H9 (cell line): ENCODE measurements at regions not wholly inside any gene's neighbourhood (a gene's known extent, or its start where the extent isn't known, plus 50 kb on each side); places are given as distances from the start of the nearest gene placed in this dataset.

ENCODE experiments used
- DNase-seq: peaks from one replicate; pipeline ENCODE4 v3.0.0-alpha.2; 2017
- H2AFZ ChIP-seq: one replicate; pipeline ENCODE4 v1.6.1; 2013; ENCODE audit warnings: mild to moderate bottlenecking, low read length, control low read depth, moderate library complexity
- H2AK5ac ChIP-seq: 2 replicates; pipeline ENCODE4 v1.6.1; 2013; ENCODE audit warnings: low read length, control low read depth, mixed read lengths; ENCODE audit not compliant: insufficient read length
- H2BK120ac ChIP-seq: one replicate; pipeline ENCODE4 v1.6.1; 2013; ENCODE audit warnings: low read depth, mild to moderate bottlenecking, low read length, control low read depth, inconsistent platforms; ENCODE audit not compliant: poor library complexity, severe bottlenecking
- H2BK12ac ChIP-seq: 2 replicates; pipeline ENCODE4 v1.6.1; 2013; ENCODE audit warnings: low read length, control low read depth, mixed read lengths, low read depth; ENCODE audit not compliant: insufficient read length
- H2BK15ac ChIP-seq: 2 replicates; pipeline ENCODE4 v1.6.1; 2013; ENCODE audit warnings: low read depth, low read length, control low read depth
- H2BK20ac ChIP-seq: one replicate; pipeline ENCODE4 v1.6.1; 2013; ENCODE audit warnings: low read depth, mild to moderate bottlenecking, low read length, control low read depth, inconsistent platforms; ENCODE audit not compliant: poor library complexity, severe bottlenecking
- H2BK5ac ChIP-seq: 2 replicates; pipeline ENCODE4 v1.6.1; 2013; ENCODE audit warnings: low read length, control low read depth, mixed read lengths; ENCODE audit not compliant: insufficient read length
- H3K14ac ChIP-seq: 2 replicates; pipeline ENCODE4 v1.6.1; 2013; ENCODE audit warnings: low read length, control low read depth; ENCODE audit not compliant: insufficient read depth
- H3K18ac ChIP-seq: 2 replicates; pipeline ENCODE4 v1.6.1; 2013; ENCODE audit warnings: low read depth, mild to moderate bottlenecking, mixed read lengths, low read length, control low read depth; ENCODE audit not compliant: insufficient read length
- H3K23ac ChIP-seq: 2 replicates; pipeline ENCODE4 v1.6.1; 2013; ENCODE audit warnings: low read length, control low read depth, mixed read lengths, low read depth; ENCODE audit not compliant: insufficient read length
- H3K23me2 ChIP-seq: 2 replicates; pipeline ENCODE4 v1.6.1; 2013; ENCODE audit warnings: low read depth, mild to moderate bottlenecking, mixed read lengths, low read length, control low read depth; ENCODE audit not compliant: insufficient read length, poor library complexity, severe bottlenecking
- H3K27ac ChIP-seq: 2 replicates; pipeline ENCODE4 v1.5.1; 2013; ENCODE audit warnings: low read length, control low read depth, mixed read lengths, low read depth; ENCODE audit not compliant: insufficient read length
- H3K27me3 ChIP-seq: 2 replicates; pipeline ENCODE4 v1.6.1; 2013; ENCODE audit warnings: low read length, control low read depth, inconsistent platforms; ENCODE audit not compliant: insufficient read depth
- H3K4ac ChIP-seq: 2 replicates; pipeline ENCODE4 v1.6.1; 2013; ENCODE audit warnings: low read depth, mild to moderate bottlenecking, control low read depth, inconsistent platforms, low read length, moderate library complexity
- H3K4me1 ChIP-seq: 2 replicates; pipeline ENCODE4 v1.6.1; 2013; ENCODE audit warnings: low read length, control low read depth, inconsistent platforms; ENCODE audit not compliant: insufficient read depth
- H3K4me2 ChIP-seq: 2 replicates; pipeline ENCODE4 v1.6.1; 2013; ENCODE audit warnings: low read length, control low read depth, mixed read lengths; ENCODE audit not compliant: insufficient read length, insufficient read depth
- H3K56ac ChIP-seq: 2 replicates; pipeline ENCODE4 v1.6.1; 2013; ENCODE audit warnings: low read depth, mild to moderate bottlenecking, mixed read lengths, low read length, control low read depth; ENCODE audit not compliant: insufficient read length
- H3K79me1 ChIP-seq: 2 replicates; pipeline ENCODE4 v1.6.1; 2013; ENCODE audit warnings: low read depth, mild to moderate bottlenecking, moderate library complexity, low read length, control low read depth, inconsistent platforms; ENCODE audit not compliant: insufficient read depth, poor library complexity, severe bottlenecking
- H3K79me2 ChIP-seq: 2 replicates; pipeline ENCODE4 v1.6.1; 2013; ENCODE audit warnings: low read length, control low read depth, inconsistent platforms; ENCODE audit not compliant: insufficient read depth
- H3K9ac ChIP-seq: 2 replicates; pipeline ENCODE4 v1.6.1; 2013; ENCODE audit warnings: low read length, control low read depth, mixed read lengths; ENCODE audit not compliant: insufficient read length; ENCODE audit errors: extremely low read depth
- H3K9me3 ChIP-seq: one replicate; pipeline ENCODE4 v1.6.1; 2013; ENCODE audit warnings: low read depth, low read length, inconsistent platforms; ENCODE audit not compliant: control insufficient read depth
- H3T11ph ChIP-seq: one replicate; pipeline ENCODE4 v1.6.1; 2013; ENCODE audit warnings: mild to moderate bottlenecking, low read length, control low read depth, inconsistent platforms
- H4K20me1 ChIP-seq: one replicate; pipeline ENCODE4 v1.6.1; 2013; ENCODE audit not compliant: control insufficient read depth, insufficient read length, insufficient read depth
- H4K5ac ChIP-seq: 2 replicates; pipeline ENCODE4 v1.6.1; 2013; ENCODE audit warnings: low read depth, mild to moderate bottlenecking, mixed read lengths, low read length, control low read depth; ENCODE audit not compliant: insufficient read length
- H4K8ac ChIP-seq: replicated peaks from 2 replicates; pipeline ENCODE4 v1.6.1; 2013; ENCODE audit warnings: low read length, control low read depth, mixed read lengths, low read depth; ENCODE audit not compliant: insufficient read length
- H4K91ac ChIP-seq: 2 replicates; pipeline ENCODE4 v1.6.1; 2013; ENCODE audit warnings: low read depth, mild to moderate bottlenecking, moderate library complexity, mixed read lengths, low read length, control low read depth; ENCODE audit not compliant: insufficient read length
- H3K27ac Mint-ChIP-seq, 3 experiments: 2 replicates in 2 of 3; 3 replicates in 1 of 3; pipeline ENCODE4 v1.8.0; 2020 to 2021; ENCODE audit warnings: mixed read lengths in 3 of 3, mild to moderate bottlenecking in 1 of 3, moderate library complexity in 1 of 3
- H3K27me3 Mint-ChIP-seq: 2 replicates; pipeline ENCODE4 v1.8.0; 2021; ENCODE audit warnings: low read depth, mild to moderate bottlenecking, moderate library complexity, mixed read lengths
- H3K36me3 Mint-ChIP-seq, 3 experiments: 2 replicates in 2 of 3; 3 replicates in 1 of 3; pipeline ENCODE4 v1.8.0; 2020 to 2021; ENCODE audit warnings: low read depth in 3 of 3, mixed read lengths in 3 of 3; ENCODE audit not compliant: insufficient read depth in 1 of 3
- H3K4me1 Mint-ChIP-seq, 2 experiments: 2 replicates each; pipeline ENCODE4 v1.8.0; 2020; ENCODE audit warnings: mixed read lengths in 2 of 2
- H3K4me3 Mint-ChIP-seq, 2 experiments: 2 replicates in 1 of 2; 3 replicates in 1 of 2; pipeline ENCODE4 v1.8.0; 2020 to 2021; ENCODE audit warnings: mild to moderate bottlenecking in 2 of 2, mixed read lengths in 2 of 2, moderate library complexity in 1 of 2
- H3K9me3 Mint-ChIP-seq, 2 experiments: 2 replicates in 1 of 2; 3 replicates in 1 of 2; pipeline ENCODE4 v1.8.0; 2020; ENCODE audit warnings: mild to moderate bottlenecking in 2 of 2, mixed read lengths in 2 of 2, moderate library complexity in 1 of 2
- CTCF ChIP-seq: fragments of 200-600 bp; sonication (generic); conservative IDR thresholded peaks from 3 replicates; pipeline ENCODE4 v1.8.0; 2021; ENCODE audit warnings: antibody characterized with exemption, mild to moderate bottlenecking
- WGBS: extraction: QIAGEN DNeasy Blood & Tissue Kit; methylation state at CpG from one replicate; pipeline ENCODE4 v1.1.7; 2013; ENCODE audit warnings: missing lambda C conversion rate, low lambda C conversion rate, mixed read lengths; ENCODE audit not compliant: insufficient read length; ENCODE audit errors: extremely low coverage; 5-methylcytosine and 5-hydroxymethylcytosine counted together

- Histone ChIP-seq H3K9me3 (peaks cover 15% of the 10 kb centered on the region), H3K79me1 (no peaks in the 10 kb centered on the region), H3K79me2 (no peaks in the 10 kb centered on the region), H3K27me3 (no peaks in the 10 kb centered on the region), H4K5ac (no peak overlapping the region), H3K27ac (no peak overlapping the region), H3K4ac (no peak overlapping the region), H3K14ac (no peak overlapping the region), H2AFZ (no peak overlapping the region), H2AK5ac (no peak overlapping the region), H3K23ac (no peak overlapping the region), H2BK15ac (no peak overlapping the region), H3T11ph (no peak overlapping the region), H3K23me2 (no peaks in the 10 kb centered on the region), H3K18ac (no peak overlapping the region), H4K8ac (no peak overlapping the region), H4K91ac (no peak overlapping the region), H3K4me1 (no peaks in the 10 kb centered on the region), H2BK12ac (no peak overlapping the region), H2BK120ac (no peak overlapping the region), H3K4me2 (no peak overlapping the region), H4K20me1 (no peaks in the 10 kb centered on the region), H3K9ac (no peak overlapping the region), H2BK20ac (no peak overlapping the region), H2BK5ac (no peak overlapping the region), H3K56ac (no peak overlapping the region)
- H3K4me1 Mint-ChIP-seq = peaks cover 3 to 6% of the 10 kb centered on the region in 2 experiments
- peaks cover 0 to 5% of the 10 kb centered on the region in 2 experiments; a peak in 2 of 5 replicates for H3K9me3 Mint-ChIP-seq
- no peak overlapping the region for H3K27ac Mint-ChIP-seq
- no CpG with 5 or more reads among the region's 7 CpGs for WGBS
- no peak for DNase-seq
- TF ChIP-seq CTCF = no peak
- H3K4me3 Mint-ChIP-seq = no peak overlapping the region
- peaks cover 8% of the 10 kb centered on the region for H3K27me3 Mint-ChIP-seq
- H3K36me3 Mint-ChIP-seq = no peaks in the 10 kb centered on the region
These were observed 162.5 kb downstream of the NDUFA10 start for GRCh38 chr2:239862613-239863012.
